ENCODE measurements at regions not wholly inside any gene's neighbourhood (a gene's known extent, or its start where the extent isn't known, plus 50 kb on each side); places are given as distances from the start of the nearest gene placed in this dataset.

GRCh38 chr13:78341032-78341431 is 262.3 kb downstream of the POU4F1 start:
- no peak for DNase-seq (ENCODE audit: low read depth in 2 of 2, low spot score in 1 of 2)

DNA sequence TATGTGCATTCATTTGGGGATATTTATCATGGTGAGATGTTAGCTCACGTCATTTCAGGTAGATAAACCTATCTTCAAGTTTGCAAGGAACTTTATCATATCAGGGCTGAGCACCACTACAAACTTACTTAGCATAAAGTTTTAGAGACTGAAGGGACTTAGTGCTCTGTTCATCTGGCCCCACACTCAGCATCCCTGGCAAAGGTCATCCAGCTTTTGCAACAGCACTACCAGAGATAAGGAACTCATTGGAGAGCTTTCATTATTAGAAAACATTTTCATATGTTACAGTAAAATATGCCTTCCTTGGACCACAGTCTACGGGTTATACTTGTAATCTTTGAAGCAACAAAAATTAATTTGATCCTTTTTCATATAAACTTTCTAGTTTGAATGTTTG is 263.4 kb downstream of the POU4F1 start:
- no peak for DNase-seq (ENCODE audit: low read depth in 2 of 2, low spot score in 1 of 2)

DNA sequence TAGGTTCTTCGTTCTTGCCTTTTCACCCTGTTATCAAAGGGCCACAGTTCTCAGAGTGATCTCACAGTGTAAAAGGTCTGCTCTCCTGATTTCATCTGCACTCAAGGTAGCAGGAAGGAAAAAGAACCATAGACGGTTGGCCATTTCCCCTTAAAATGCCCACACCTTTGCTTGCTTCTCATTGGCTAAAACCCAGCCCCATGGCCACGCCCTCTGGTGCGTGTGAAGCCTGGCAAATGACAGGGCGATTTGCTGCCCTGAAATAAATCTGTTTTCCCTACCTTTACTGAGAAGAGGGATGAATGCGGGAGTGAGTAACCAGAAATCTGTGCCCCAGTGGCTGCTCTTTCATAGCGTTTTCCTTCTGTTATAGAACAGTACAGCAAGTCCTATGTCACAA is 269.3 kb downstream of the POU4F1 start:
- DNase-seq (ENCODE audit: low read depth in 2 of 2, low spot score in 1 of 2), result no peak

- no peak for DNase-seq (ENCODE audit: low read depth in 2 of 2, low spot score in 1 of 2)
Observed at GRCh38 chr13:78326633-78327032, 276.7 kb downstream of the POU4F1 start.

DNA sequence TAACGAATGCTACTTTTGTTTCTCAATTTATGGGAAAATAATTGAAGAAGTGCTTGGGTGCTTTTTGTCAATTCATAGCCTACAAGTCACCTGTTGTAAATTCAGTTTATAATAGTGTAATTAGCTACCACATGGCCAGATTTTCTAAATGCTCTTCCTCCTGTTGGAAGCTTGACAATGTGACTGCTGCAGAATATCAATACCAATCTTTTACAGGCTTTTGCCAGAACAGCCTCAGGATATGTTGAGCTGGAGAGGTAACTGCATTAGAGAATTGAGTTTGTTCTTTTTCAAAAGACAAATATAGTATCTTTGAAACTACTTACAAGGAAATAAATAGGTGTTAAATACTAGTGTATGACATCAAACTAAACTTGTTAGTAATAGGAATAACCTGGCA is 277.8 kb downstream of the POU4F1 start:
- no peak for DNase-seq (ENCODE audit: low read depth in 2 of 2, low spot score in 1 of 2)

DNA sequence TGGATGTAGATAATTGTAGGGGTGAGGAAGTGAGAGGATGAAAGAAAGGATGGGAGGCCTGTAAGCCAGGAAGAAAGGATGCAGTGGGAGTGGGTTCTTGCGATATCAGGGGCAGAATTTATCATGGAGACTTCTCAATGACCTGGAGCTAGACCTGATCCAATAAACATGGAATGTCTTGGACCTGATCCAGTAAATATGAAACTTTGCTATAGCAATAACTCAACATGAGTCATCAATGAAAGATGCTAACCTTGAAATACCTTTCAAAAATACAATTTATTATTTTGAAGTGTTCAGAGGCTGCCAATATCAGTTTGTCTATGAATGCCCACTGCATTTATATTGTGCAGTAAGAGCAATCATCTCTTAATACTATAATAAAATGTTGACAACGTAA is 279.5 kb downstream of the POU4F1 start:
- no peak for DNase-seq (ENCODE audit: low read depth in 2 of 2, low spot score in 1 of 2)

DNA sequence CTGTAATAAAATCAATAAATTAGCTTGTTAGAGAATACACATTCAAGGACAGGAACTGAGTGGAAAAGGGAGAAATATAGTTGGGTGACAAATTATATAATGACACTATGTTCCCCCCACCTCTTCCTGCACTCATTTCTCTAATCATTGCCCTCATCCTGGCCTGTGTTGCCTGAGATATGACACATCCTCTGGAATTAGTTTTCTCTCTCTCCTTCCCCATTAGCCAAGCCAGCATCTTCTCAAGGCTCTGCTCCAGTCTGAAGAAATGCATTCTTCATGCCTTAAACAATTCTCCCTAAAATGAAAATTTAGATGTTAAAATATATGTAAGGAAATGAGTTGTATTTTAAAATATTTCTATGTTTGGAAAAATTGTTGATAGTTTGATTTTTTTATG is 280.3 kb downstream of the POU4F1 start:
- DNase-seq (ENCODE audit: low read depth in 2 of 2, low spot score in 1 of 2), result no peak

DNA sequence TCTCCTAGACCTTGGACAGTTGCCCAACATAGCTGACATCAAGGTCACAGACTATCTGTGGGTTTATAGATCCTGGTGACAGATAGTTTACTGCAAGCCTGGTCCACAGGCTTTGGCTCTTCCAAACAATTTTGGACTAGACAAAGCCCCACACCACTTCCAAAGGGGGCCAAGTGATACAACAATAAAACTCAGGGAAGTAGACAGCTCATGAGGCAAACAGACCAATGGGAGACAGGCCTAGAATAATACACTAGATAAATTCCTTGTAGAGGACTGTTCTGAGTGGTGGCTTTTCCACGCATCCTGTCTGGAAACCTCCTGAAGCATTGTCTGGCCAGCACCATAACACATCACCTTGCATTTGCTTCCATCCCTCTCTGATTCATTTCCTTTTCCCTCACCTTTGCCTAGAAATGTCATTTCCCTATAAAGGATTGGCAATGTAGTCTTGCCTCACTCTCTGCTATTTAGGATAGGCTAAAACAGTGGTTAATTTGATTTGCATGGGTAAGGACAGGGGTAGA is 284.2 kb downstream of the POU4F1 start:
- DNase-seq (ENCODE audit: low read depth in 2 of 2, low spot score in 1 of 2), result no peak

GRCh38 chr13:78317030-78317429 is 286.3 kb downstream of the POU4F1 start:
- no peak for DNase-seq (ENCODE audit: low read depth in 2 of 2, low spot score in 1 of 2)

DNA sequence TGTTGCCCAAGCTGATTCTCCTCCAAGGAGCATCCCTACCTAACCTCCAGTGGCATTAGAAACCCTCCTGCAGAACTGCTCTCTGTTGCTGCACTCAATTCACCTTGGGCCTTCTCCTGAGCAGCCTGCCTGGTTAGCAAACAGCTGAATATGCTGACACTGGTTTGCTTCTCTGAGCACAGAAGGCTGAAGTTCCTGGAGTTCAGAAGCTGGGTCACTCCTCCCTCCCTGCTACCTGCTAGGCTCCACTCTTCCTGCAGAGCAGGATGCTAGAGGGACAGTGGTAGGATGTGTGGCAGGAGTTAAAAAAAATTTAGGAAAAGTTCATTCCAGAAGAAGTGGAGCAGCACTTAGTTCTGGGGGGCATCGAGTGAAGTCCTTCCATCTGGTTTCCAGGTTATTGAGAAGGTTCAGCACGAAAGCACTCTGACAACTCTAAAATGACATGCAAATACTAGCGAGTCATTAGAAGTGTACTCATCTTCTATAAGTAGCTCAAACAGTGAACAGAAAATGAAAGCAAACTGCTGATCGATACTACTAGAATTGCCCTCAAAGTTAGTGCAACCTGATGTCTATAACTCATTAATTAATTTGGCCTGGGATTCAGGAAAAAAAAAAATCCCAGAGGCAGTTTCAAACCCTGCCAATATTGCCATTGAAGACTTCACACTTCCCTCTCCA is 293.7 kb downstream of the POU4F1 start:
- no peak for DNase-seq (ENCODE audit: low read depth in 2 of 2, low spot score in 1 of 2)

DNA sequence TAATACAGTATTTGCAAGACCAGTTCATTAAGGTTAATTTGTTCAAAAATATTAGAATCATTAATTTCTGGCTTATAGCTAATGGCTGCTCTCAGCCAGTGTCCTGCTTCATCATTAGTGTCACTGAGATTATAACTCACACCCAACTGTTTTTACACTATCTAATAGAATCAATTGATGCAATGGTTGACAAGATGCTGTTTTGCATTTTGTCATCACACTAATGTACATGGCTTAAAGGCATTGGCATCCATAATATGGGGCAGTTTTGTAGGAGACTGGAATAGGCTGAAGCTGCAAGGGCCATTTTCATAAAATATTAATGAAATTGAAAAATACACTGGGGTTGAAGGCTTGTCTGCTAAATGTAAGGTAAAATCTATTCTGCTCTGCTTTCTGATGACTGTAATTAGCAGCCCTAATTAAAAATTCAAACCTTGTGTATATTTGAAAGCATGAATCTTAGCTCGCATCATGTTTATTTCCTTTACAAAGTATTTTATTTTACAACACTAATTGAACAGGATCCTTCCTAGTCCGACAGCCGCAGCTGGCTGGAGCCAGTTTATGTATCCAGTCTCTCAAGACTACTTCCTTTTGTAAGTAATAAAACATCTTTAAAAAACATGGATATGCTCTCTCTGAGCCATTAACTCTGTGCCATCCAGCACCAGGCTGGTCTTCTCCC is 296.7 kb downstream of the POU4F1 start:
- DNase-seq (ENCODE audit: low read depth in 2 of 2, low spot score in 1 of 2), result no peak

DNA sequence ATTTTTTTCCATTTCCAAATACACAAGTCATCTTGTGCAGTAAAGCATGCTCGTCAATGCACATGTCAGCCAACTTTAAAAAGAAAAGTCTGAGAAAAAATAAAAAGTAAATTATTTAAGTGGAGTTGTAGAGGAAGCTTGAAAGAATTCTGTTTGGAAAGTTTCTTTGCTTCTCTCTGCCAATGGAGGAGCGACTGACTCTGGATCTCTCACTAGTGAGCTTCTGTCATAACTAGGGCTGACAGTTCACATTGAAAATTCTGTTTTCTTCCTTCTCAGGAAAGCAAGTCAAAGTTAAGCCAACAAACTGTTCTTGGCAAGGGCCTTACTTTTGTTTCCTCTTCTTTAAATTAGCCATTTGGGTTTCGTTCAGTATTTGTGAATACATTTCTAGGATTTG is 298.2 kb downstream of the POU4F1 start:
- DNase-seq (ENCODE audit: low read depth in 2 of 2, low spot score in 1 of 2), result no peak

GRCh38 chr13:78299832-78300623 is 303.3 kb downstream of the POU4F1 start:
- no peak for DNase-seq (ENCODE audit: low read depth in 2 of 2, low spot score in 1 of 2)

DNA sequence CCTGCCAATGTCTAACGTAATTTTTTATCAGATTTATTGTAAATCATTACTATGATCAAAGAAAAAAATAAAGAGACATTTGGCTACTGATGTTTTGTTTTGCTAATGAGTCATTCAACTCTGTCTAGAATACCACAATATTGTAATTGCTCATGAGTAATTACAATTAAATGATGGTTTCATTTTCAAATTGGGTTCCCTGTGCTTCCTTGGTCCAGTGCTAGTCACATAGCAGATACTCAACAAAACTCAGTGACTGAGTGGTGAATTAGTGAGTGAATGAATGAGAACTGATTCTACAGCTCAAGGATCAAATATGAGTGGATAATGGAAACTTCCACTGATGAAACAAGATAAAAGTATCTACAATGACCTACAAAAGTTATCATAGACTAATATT is 304.7 kb downstream of the POU4F1 start:
- no peak for DNase-seq (ENCODE audit: low read depth in 2 of 2, low spot score in 1 of 2)

DNA sequence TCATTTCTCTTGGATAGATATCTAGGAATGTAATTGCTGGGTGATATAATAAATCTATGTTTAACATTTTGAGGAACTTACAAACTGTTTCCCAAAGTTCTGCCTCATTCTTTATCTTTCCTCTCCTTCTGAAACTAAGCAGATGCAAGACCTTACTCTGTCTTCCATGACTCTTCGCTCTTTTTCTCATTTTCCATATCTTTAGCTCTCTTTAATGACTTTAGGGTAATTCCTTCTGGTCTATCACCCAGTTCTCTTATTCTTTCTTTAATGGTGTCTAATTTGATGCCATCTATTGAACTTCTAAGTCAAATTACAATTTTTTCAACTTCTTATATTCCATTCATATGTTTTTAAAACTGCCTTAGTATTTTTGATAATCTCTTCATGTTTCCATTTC is 316.6 kb downstream of the POU4F1 start:
- DNase-seq (ENCODE audit: low read depth in 2 of 2, low spot score in 1 of 2), result no peak

DNA sequence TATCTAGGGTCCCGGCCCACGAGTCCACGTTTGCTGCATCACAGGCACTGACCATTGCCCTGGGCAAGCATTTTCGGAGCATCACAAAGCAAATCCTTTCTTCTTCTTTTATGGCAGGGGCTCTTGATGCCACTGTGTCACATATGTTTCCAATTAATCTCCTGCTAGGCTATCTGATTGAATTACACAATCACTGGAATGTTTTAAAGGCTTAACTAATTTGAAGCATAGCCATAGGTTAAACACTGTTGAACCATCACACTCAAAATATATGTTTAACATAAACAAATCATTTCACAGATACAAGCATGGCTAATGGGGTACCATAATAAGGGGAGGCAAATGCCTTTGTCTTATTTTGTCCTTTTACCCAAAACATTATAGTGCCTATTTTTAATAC is 338.3 kb downstream of the POU4F1 start:
- DNase-seq (ENCODE audit: low read depth in 2 of 2, low spot score in 1 of 2), result no peak

- no peak for DNase-seq (ENCODE audit: low read depth in 2 of 2, low spot score in 1 of 2)
Observed at GRCh38 chr13:78258304-78258703, 339.7 kb upstream of the EDNRB start.

- DNase-seq (ENCODE audit: low read depth in 2 of 2, low spot score in 1 of 2), result no peak
Observed at GRCh38 chr13:78256484-78256883, 337.9 kb upstream of the EDNRB start.

DNA sequence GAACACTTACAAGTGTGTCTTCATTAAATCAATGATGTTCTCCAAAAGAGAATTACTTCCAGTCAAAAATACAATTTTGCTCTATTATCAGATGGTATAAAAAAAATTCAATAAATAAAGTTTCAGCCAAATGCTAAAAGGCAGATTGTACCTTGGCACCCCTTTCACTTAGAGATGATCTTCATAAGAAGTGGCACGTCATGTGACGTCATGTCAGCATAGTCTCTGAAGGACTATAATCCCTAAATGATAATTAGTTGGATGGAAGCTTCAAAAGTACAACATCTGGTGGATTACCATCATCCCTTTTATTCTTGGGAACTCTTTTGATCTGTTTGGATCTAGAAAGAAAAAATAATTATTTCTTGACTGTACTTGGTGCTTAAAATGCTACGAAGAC is 335.5 kb upstream of the EDNRB start:
- DNase-seq (ENCODE audit: low read depth in 2 of 2, low spot score in 1 of 2), result no peak

DNA sequence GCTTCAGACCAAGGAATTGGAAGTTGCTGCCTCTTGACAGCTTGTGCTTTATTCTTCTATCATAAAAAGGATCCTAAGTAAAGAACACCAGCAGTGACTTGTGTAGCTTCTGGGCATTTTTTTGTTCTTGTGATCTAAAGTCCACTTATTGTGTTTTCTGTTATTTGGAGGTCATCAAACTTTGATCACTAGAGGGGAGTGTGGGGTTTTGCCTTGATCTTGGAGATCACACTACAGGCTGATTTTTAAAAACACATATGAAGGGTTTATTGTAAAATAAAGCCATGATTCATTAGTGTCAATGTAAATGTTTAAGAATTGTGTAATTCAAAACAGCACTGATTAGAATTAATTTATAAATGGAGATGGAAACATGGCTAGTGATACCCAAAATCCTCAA is 328.7 kb upstream of the EDNRB start:
- no peak for DNase-seq (ENCODE audit: low read depth in 2 of 2, low spot score in 1 of 2)

DNA sequence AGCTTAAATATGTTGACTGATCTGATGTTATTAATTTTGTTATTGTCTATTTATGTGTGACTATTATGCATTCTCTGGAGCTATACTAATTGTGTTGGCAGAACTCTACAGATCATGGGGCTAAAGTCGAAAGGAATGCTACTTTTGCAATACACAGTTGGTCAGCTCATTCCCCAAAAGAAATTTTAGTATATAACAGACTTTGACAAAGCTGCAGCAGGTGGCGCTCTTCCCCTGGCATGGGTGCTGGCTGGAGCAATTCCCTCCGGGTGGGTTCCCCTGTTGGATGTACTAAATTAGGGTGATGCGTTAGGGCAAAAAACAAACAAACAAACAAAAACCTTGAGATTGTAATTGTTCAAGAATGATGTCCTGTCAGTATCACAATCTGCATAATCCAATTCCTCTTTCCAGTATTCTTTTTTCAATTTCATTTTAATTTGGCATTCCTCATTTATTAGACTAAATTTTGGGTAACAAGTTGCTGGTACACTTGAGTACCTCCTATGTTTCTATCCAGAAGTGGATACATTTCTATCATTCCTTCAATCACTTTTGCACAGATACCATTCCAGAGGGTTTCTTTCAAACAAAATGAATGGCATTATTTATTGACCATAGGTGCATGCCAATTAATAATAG is 322.8 kb upstream of the EDNRB start:
- DNase-seq (ENCODE audit: low read depth in 2 of 2, low spot score in 1 of 2), result no peak

DNA sequence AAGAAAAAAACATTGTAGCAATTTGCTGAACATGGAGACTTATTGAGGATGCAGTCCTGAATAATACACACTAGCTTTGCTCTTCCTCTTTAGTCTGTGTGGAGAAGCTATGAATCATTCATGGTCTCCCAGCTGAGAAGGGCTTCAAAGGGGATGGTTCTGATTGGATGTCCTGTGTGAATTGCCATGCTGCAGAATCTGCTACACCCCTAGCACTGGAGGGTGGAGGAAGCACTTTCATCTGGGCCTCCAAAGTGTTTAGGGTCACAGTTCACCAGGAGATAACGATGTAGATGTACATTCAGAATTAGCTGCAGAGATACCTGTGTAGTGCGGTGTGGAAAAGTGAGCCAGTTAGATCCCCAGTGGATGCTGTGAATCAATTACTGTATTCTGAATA is 321.1 kb upstream of the EDNRB start:
- DNase-seq (ENCODE audit: low read depth in 2 of 2, low spot score in 1 of 2), result no peak
